Kidney capillary endothelial cell (primary cell): ENCODE measurements at regions not wholly inside any gene's neighbourhood (a gene's known extent, or its start where the extent isn't known, plus 50 kb on each side); places are given as distances from the start of the nearest gene placed in this dataset.

Source experiments
- DNase-seq: peaks from one replicate; pipeline ENCODE4 v3.0.0-alpha.2; 2018; ENCODE audit warnings: low spot score

- no peak for DNase-seq
Measured at GRCh38 chr10:2445370-2445769, 622.0 kb upstream of the PFKP start.

- DNase-seq, result no peak
Measured at GRCh38 chr10:2439983-2440382, 627.4 kb upstream of the PFKP start.

- no peak for DNase-seq
Measured at GRCh38 chr10:2439000-2439399, 628.3 kb upstream of the PFKP start.

GRCh38 chr10:2438248-2438939 is 629.0 kb upstream of the PFKP start:
- no peak for DNase-seq

GRCh38 chr10:2436933-2437332 is 630.4 kb upstream of the PFKP start:
- DNase-seq, result no peak

GRCh38 chr10:2431961-2432360 is 635.4 kb upstream of the PFKP start:
- no peak for DNase-seq

- DNase-seq, result no peak
Measured at GRCh38 chr10:2427412-2427811, 639.9 kb upstream of the PFKP start.

- DNase-seq, result no peak
Measured at GRCh38 chr10:2425320-2425719, 642.0 kb upstream of the PFKP start.

GRCh38 chr10:2414562-2414961 is 652.8 kb upstream of the PFKP start:
- DNase-seq, result no peak

GRCh38 chr10:2414039-2414438 is 653.3 kb upstream of the PFKP start:
- no peak for DNase-seq

- no peak for DNase-seq
Measured at GRCh38 chr10:2410049-2410448, 657.3 kb upstream of the PFKP start.

- no peak for DNase-seq
Measured at GRCh38 chr10:2401459-2401858, 664.1 kb upstream of the ADARB2 start.

GRCh38 chr10:2399482-2399881 is 662.2 kb upstream of the ADARB2 start:
- no peak for DNase-seq

GRCh38 chr10:2392145-2392812 is 655.0 kb upstream of the ADARB2 start:
- DNase-seq, result no peak

GRCh38 chr10:2387672-2388071 is 650.3 kb upstream of the ADARB2 start:
- no peak for DNase-seq

GRCh38 chr10:2387261-2387660 is 649.9 kb upstream of the ADARB2 start:
- DNase-seq, result no peak

- no peak for DNase-seq
Measured at GRCh38 chr10:2380218-2380617, 642.9 kb upstream of the ADARB2 start.

GRCh38 chr10:2367083-2367482 is 629.8 kb upstream of the ADARB2 start:
- no peak for DNase-seq

GRCh38 chr10:2366264-2366931 is 629.1 kb upstream of the ADARB2 start:
- DNase-seq, result no peak

- DNase-seq, result no peak
Measured at GRCh38 chr10:2362331-2362730, 625.0 kb upstream of the ADARB2 start.

GRCh38 chr10:2358586-2358985 is 621.3 kb upstream of the ADARB2 start:
- no peak for DNase-seq

GRCh38 chr10:2356670-2357069 is 619.3 kb upstream of the ADARB2 start:
- no peak for DNase-seq

- DNase-seq, result no peak
Measured at GRCh38 chr10:2351566-2351965, 614.2 kb upstream of the ADARB2 start.
